Sigmoid colon (tissue), 6 donors: ENCODE measurements at regions not wholly inside any gene's neighbourhood (a gene's known extent, or its start where the extent isn't known, plus 50 kb on each side); places are given as distances from the start of the nearest gene placed in this dataset.

Experiments used
- DNase-seq: peaks from one replicate; pipeline ENCODE4 v3.0.0-alpha.2; 2019
- H3K27ac ChIP-seq, 4 donors: fragments of 200-600 bp; sonication (generic); one replicate each; pipeline ENCODE4 v1.5.1; 2016 to 2019; ENCODE audit warnings: mild to moderate bottlenecking in 1 of 4
- H3K27me3 ChIP-seq, 3 donors: fragments of 200-600 bp; sonication (generic); one replicate each; pipeline ENCODE4 v1.5.1; 2019; ENCODE audit warnings: mild to moderate bottlenecking in 1 of 3
- H3K36me3 ChIP-seq, 4 donors: fragments of 200-600 bp; sonication (generic); one replicate each; pipeline ENCODE4 v1.5.1; 2016 to 2019
- H3K4me1 ChIP-seq, 4 donors: fragments of 200-600 bp; sonication (generic); one replicate each; pipeline ENCODE4 v1.5.1; 2017 to 2019
- H3K4me3 ChIP-seq, 4 donors: fragments of 200-600 bp; sonication (generic); one replicate each; pipeline ENCODE4 v1.5.1; 2017 to 2019; ENCODE audit warnings: mild to moderate bottlenecking in 2 of 4, moderate library complexity in 1 of 4
- H3K9me3 ChIP-seq, 4 donors: fragments of 200-600 bp in 3 of 4; sonication (generic) in 3 of 4; one replicate each; pipeline versions ENCODE4 v1.5.1 to v1.6.1; 2013 to 2019
- EP300 ChIP-seq, 4 donors: sonication (generic); formaldehyde crosslinking; IDR thresholded peaks; one replicate each; pipeline ENCODE4 v1.6.1; 2017; ENCODE audit warnings: antibody characterized with exemption in 4 of 4
- POLR2A ChIP-seq, 2 donors: fragments of 450-650 bp; IDR thresholded peaks; one replicate each; pipeline ENCODE4 v1.6.1; 2016; ENCODE audit warnings: antibody characterized with exemption in 2 of 2, mild to moderate bottlenecking in 2 of 2, moderate library complexity in 2 of 2
- POLR2AphosphoS5 ChIP-seq, 4 donors: sonication (generic); formaldehyde crosslinking; IDR thresholded peaks; one replicate each; pipeline ENCODE4 v1.6.1; 2017; ENCODE audit warnings: antibody characterized with exemption in 4 of 4
- WGBS, 2 donors: extraction: QIAGEN DNeasy Blood & Tissue Kit; methylation state at CpG; one replicate each; pipeline ENCODE4 v1.1.7; 2013; 5-methylcytosine and 5-hydroxymethylcytosine counted together
- intact Hi-C: fragments of 100-400 bp; cut with DNase I; formaldehyde crosslinking; loops from one replicate; pipeline ENCODE4 v1.15.1; 2023
- TF ChIP-seq, protein P1 (sequence below), 4 experiments: fragments of 450-650 bp in 3 of 4; fragments of 200-600 bp in 1 of 4; IDR thresholded peaks; one replicate each; pipeline ENCODE4 v1.5.1; 2016 to 2019; ENCODE audit warnings: antibody characterized with exemption in 4 of 4, mild to moderate bottlenecking in 3 of 4, moderate library complexity in 2 of 4
- donor health status: healthy with polysubstance abuse.
- donor health status: healthy.

- H3K9me3 ChIP-seq: peaks cover 0 to 2% (median 0%) of the 10 kb centered on the region in 4 donors
- no peak for TF ChIP-seq EP300 (IDR thresholded peaks at IDR 0.05)
- TF ChIP-seq, protein P1, sequence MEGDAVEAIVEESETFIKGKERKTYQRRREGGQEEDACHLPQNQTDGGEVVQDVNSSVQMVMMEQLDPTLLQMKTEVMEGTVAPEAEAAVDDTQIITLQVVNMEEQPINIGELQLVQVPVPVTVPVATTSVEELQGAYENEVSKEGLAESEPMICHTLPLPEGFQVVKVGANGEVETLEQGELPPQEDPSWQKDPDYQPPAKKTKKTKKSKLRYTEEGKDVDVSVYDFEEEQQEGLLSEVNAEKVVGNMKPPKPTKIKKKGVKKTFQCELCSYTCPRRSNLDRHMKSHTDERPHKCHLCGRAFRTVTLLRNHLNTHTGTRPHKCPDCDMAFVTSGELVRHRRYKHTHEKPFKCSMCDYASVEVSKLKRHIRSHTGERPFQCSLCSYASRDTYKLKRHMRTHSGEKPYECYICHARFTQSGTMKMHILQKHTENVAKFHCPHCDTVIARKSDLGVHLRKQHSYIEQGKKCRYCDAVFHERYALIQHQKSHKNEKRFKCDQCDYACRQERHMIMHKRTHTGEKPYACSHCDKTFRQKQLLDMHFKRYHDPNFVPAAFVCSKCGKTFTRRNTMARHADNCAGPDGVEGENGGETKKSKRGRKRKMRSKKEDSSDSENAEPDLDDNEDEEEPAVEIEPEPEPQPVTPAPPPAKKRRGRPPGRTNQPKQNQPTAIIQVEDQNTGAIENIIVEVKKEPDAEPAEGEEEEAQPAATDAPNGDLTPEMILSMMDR (IDR thresholded peaks at IDR 0.05): no peak
- TF ChIP-seq POLR2A (IDR thresholded peaks at IDR 0.05): no peak
- no peak for TF ChIP-seq POLR2AphosphoS5 (IDR thresholded peaks at IDR 0.05)
- intact Hi-C loops: no loop called here
- no peak overlapping the region for H3K27ac ChIP-seq
- H3K36me3 ChIP-seq: no peaks in the 10 kb centered on the region
- no peak for DNase-seq
- no peak overlapping the region for H3K4me3 ChIP-seq
- H3K27me3 ChIP-seq: no peaks in the 10 kb centered on the region
- H3K4me1 ChIP-seq: no peaks in the 10 kb centered on the region
- WGBS, 2 donors: 82 to 86% methylated on average over 5 of the region's 5 CpGs
Measured at GRCh38 chr3:31455524-31455923, 77.2 kb upstream of the STT3B start.

DNA sequence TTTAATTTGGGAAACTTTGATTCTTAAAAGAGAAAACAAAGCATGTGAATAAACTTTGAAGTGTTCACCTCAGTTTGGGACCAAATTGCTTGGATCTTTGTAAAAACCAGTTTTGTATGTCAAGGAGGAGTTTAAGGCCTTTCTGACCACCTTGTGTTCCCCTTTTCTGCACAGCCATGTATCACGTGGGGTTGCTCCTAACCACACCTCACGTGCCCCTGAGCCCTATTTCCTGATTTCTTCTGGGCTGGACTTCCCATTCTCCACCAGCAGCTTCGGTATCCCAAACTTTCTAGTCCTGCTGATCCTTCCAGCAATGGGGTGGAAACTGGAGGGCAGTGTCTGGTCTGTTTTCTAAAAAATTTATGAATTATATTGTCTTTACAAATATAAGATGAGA, 76.4 kb upstream of the STT3B start:
- TF ChIP-seq, protein P1 (IDR thresholded peaks at IDR 0.05): no peak
- TF ChIP-seq POLR2A (IDR thresholded peaks at IDR 0.05): no peak
- TF ChIP-seq POLR2AphosphoS5 (IDR thresholded peaks at IDR 0.05): no peak
- no peak for TF ChIP-seq EP300 (IDR thresholded peaks at IDR 0.05)
- Histone ChIP-seq H3K4me3 (no peak overlapping the region), H3K36me3 (no peaks in the 10 kb centered on the region), H3K9me3 (peaks cover 0 to 2% (median 0%) of the 10 kb centered on the region in 4 donors), H3K27me3 (no peaks in the 10 kb centered on the region), H3K4me1 (no peaks in the 10 kb centered on the region), H3K27ac (no peak overlapping the region)
- intact Hi-C loops: no loop called here
- no peak for DNase-seq
- 62 to 86% methylated on average over 3 of the region's 3 CpGs for WGBS, 2 donors

- no peaks in the 10 kb centered on the region for H3K27me3 ChIP-seq
- H3K9me3 ChIP-seq: no peaks in the 10 kb centered on the region
- TF ChIP-seq EP300 (IDR thresholded peaks at IDR 0.05) (no peak), POLR2AphosphoS5 (IDR thresholded peaks at IDR 0.05) (no peak)
- TF ChIP-seq, protein P1 (IDR thresholded peaks at IDR 0.05): no peak
- 89 to 97% methylated on average over 2 of the region's 2 CpGs for WGBS, 2 donors
- intact Hi-C loops: no loop called here
- no peaks in the 10 kb centered on the region for H3K4me1 ChIP-seq
- DNase-seq: no peak
- H3K27ac ChIP-seq: no peak overlapping the region
- H3K4me3 ChIP-seq: no peak overlapping the region
- H3K36me3 ChIP-seq: no peaks in the 10 kb centered on the region
Measured at GRCh38 chr3:31461426-31461825, 71.3 kb upstream of the STT3B start.

- Histone ChIP-seq H3K9me3 (no peaks in the 10 kb centered on the region), H3K4me1 (no peaks in the 10 kb centered on the region), H3K4me3 (no peak overlapping the region), H3K27ac (no peak overlapping the region), H3K36me3 (no peaks in the 10 kb centered on the region), H3K27me3 (no peaks in the 10 kb centered on the region)
- 14 to 20% methylated on average over 4 of the region's 4 CpGs for WGBS, 2 donors
- no peak for TF ChIP-seq EP300 (IDR thresholded peaks at IDR 0.05)
- TF ChIP-seq POLR2A (IDR thresholded peaks at IDR 0.05): no peak
- TF ChIP-seq, protein P1 (IDR thresholded peaks at IDR 0.05): no peak
- intact Hi-C loops: no loop called here
- no peak for DNase-seq
Measured at GRCh38 chr3:31462050-31462569, 70.6 kb upstream of the STT3B start.

DNA sequence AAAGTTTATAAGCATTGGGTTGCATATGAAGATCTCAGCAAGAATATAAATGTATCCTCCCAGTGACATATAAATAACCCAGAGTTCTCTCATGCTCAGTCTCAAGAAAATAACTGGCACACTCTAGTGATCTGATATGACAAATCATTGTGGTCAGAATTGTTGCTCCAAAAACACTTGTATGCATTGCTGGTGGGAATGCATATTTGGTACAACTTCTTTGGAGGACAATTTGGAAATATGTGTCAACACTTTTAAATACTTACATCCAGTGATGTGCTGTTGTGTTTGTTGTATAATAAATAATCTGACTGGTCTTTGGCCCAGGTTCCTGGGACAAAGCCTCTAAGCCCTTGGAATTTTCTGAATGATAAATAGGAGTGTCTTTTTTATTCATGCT, 66.7 kb upstream of the STT3B start:
- intact Hi-C loops: no loop called here
- H3K4me1 ChIP-seq: no peaks in the 10 kb centered on the region
- no peaks in the 10 kb centered on the region for H3K36me3 ChIP-seq

More for the DNA sequence above, 66.7 kb upstream of the STT3B start:
- DNase-seq: no peak
- no peak overlapping the region for H3K4me3 ChIP-seq
- no peaks in the 10 kb centered on the region for H3K27me3 ChIP-seq
- TF ChIP-seq, protein P1 (IDR thresholded peaks at IDR 0.05): no peak
- TF ChIP-seq POLR2A (IDR thresholded peaks at IDR 0.05) (no peak), EP300 (IDR thresholded peaks at IDR 0.05) (no peak), POLR2AphosphoS5 (IDR thresholded peaks at IDR 0.05) (no peak)
- no peaks in the 10 kb centered on the region for H3K9me3 ChIP-seq
- no peak overlapping the region for H3K27ac ChIP-seq
